GM12892 (cell line): ENCODE measurements at regions not wholly inside any gene's neighbourhood (a gene's known extent, or its start where the extent isn't known, plus 50 kb on each side); places are given as distances from the start of the nearest gene placed in this dataset.
"Not testable (repeated sequence)": the region's sequence is repeated elsewhere in the genome, so short reads cannot be mapped to it uniquely, and the experiment has no call there.

Source experiments
- DNase-seq: peaks from one replicate; pipeline ENCODE4 v3.0.0; 2011; ENCODE audit not compliant: insufficient read length
- FAIRE-seq: peaks from 2 replicates; lab custom pipeline; 2011; peaks lifted over from hg19 to GRCh38; lab: Jason Lieb, UNC
- POLR2A ChIP-seq: IDR thresholded peaks from 2 replicates; pipeline ENCODE4 v1.6.1; 2011; ENCODE audit warnings: low read depth, low read length, control low read depth
- POLR2AphosphoS5 ChIP-seq: IDR thresholded peaks from 2 replicates; pipeline ENCODE4 v1.6.1; 2011; ENCODE audit warnings: low read depth, low read length, control low read depth
- TAF1 ChIP-seq: IDR thresholded peaks from 2 replicates; pipeline ENCODE4 v1.6.1; 2011; ENCODE audit warnings: low read depth, mild to moderate bottlenecking, control low read depth, low read length, borderline replicate concordance

- DNase-seq (no peak), FAIRE-seq (no peak)
- TF ChIP-seq POLR2AphosphoS5, result no peak
- no peak for TF ChIP-seq TAF1
- TF ChIP-seq POLR2A, result no peak
These were observed 537.2 kb upstream of the API5 start for GRCh38 chr11:42774567-42774966.

- no peak for DNase-seq
- TF ChIP-seq POLR2AphosphoS5 (no peak), POLR2A (no peak), TAF1 (no peak)
- no peak for FAIRE-seq
These were observed 534.0 kb upstream of the API5 start for GRCh38 chr11:42777776-42778175.

GRCh38 chr11:42778193-42778592 is 533.6 kb upstream of the API5 start:
- DNase-seq, result no peak
- no peak for FAIRE-seq

GRCh38 chr11:42779555-42779954 is 532.2 kb upstream of the API5 start:
- FAIRE-seq, result no peak
- TF ChIP-seq POLR2AphosphoS5 (no peak), TAF1 (no peak), POLR2A (no peak)
- DNase-seq, result no peak

More at GRCh38 chr11:42778193-42778592, 533.6 kb upstream of the API5 start:
- TF ChIP-seq POLR2A (no peak), TAF1 (no peak), POLR2AphosphoS5 (no peak)

GRCh38 chr11:42786981-42787380 is 524.8 kb upstream of the API5 start:
- TF ChIP-seq POLR2AphosphoS5, result no peak
- no peak for TF ChIP-seq POLR2A
- no peak for FAIRE-seq
- no peak for DNase-seq

GRCh38 chr11:42795483-42795882 is 516.3 kb upstream of the API5 start:
- not testable (repeated sequence) for DNase-seq, FAIRE-seq

GRCh38 chr11:42800041-42800440 is 511.8 kb upstream of the API5 start:
- FAIRE-seq (no peak), DNase-seq (no peak)

GRCh38 chr11:42802201-42802899 is 509.4 kb upstream of the API5 start:
- TF ChIP-seq POLR2A (no peak), POLR2AphosphoS5 (no peak), TAF1 (no peak)
- DNase-seq (no peak), FAIRE-seq (no peak)

More at GRCh38 chr11:42800041-42800440, 511.8 kb upstream of the API5 start:
- TF ChIP-seq TAF1 (no peak), POLR2A (no peak), POLR2AphosphoS5 (no peak)

GRCh38 chr11:42806191-42806590 is 505.6 kb upstream of the API5 start:
- FAIRE-seq, result no peak

GRCh38 chr11:42812361-42812760 is 499.4 kb upstream of the API5 start:
- FAIRE-seq (no peak), DNase-seq (no peak)

More at GRCh38 chr11:42806191-42806590, 505.6 kb upstream of the API5 start:
- DNase-seq, result no peak
- no peak for TF ChIP-seq POLR2AphosphoS5
- no peak for TF ChIP-seq POLR2A
- TF ChIP-seq TAF1, result no peak

GRCh38 chr11:42812960-42813359 is 498.8 kb upstream of the API5 start:
- FAIRE-seq (no peak), DNase-seq (no peak)

More at GRCh38 chr11:42812361-42812760, 499.4 kb upstream of the API5 start:
- TF ChIP-seq POLR2AphosphoS5, result no peak
- no peak for TF ChIP-seq TAF1
- no peak for TF ChIP-seq POLR2A

GRCh38 chr11:42816471-42816870 is 495.3 kb upstream of the API5 start:
- TF ChIP-seq TAF1 (no peak), POLR2A (no peak), POLR2AphosphoS5 (no peak)
- no peak for DNase-seq
- FAIRE-seq, result no peak

More at GRCh38 chr11:42812960-42813359, 498.8 kb upstream of the API5 start:
- TF ChIP-seq POLR2A (no peak), POLR2AphosphoS5 (no peak), TAF1 (no peak)

- no peak for DNase-seq
- FAIRE-seq, result no peak
- TF ChIP-seq TAF1, result no peak
- TF ChIP-seq POLR2AphosphoS5, result no peak
- TF ChIP-seq POLR2A, result no peak
These were observed 492.7 kb upstream of the API5 start for GRCh38 chr11:42819126-42819525.

GRCh38 chr11:42822188-42822587 is 489.6 kb upstream of the API5 start:
- not testable (repeated sequence) for DNase-seq, FAIRE-seq
